A549 (cell line): ENCODE measurements at regions not wholly inside any gene's neighbourhood (a gene's known extent, or its start where the extent isn't known, plus 50 kb on each side); places are given as distances from the start of the nearest gene placed in this dataset.

ENCODE experiments used
- ATAC-seq, 2 experiments: fragments of 200-7000 bp in 1 of 2; fragments of >200 bp in 1 of 2; cut with Nextera tagmentation in 1 of 2; cut with Tn5 transposase in 1 of 2; 3 replicates each; pipeline versions ENCODE4 v1.8.0 to v1.9.1; 2018 to 2020; ENCODE audit warnings: mild to moderate bottlenecking in 1 of 2, moderate library complexity in 1 of 2
- CTCF ChIA-PET: fragments of 300-600 bp; sonication (Branson Sonifier 250); formaldehyde crosslinking; extraction: SDS; loops from one replicate; lab custom pipeline; 2021; ENCODE audit warnings: antibody characterized with exemption, inconsistent platforms; lab: Yijun Ruan, JAX
- POLR2A ChIA-PET: fragments of 350-600 bp; formaldehyde crosslinking; extraction: SDS; loops from one replicate; lab custom pipeline; 2021; ENCODE audit warnings: antibody characterized with exemption, inconsistent platforms; lab: Yijun Ruan, JAX
- DNase-seq, 2 experiments: peaks; one replicate each; pipeline versions ENCODE4 v3.0.0 to v3.0.0-alpha.2; 2011 to 2016; ENCODE audit warnings: low read depth in 1 of 2, low spot score in 1 of 2
- FAIRE-seq: peaks from 2 replicates; lab custom pipeline; 2011; peaks lifted over from hg19 to GRCh38; lab: Jason Lieb, UNC
- H3K27ac ChIP-seq, 2 experiments: fragments of >200 bp; sonication (Bioruptor Twin); formaldehyde crosslinking; 3 replicates each; pipeline ENCODE4 v1.5.1; 2016 to 2017
- H3K4me1 ChIP-seq: fragments of >200 bp; sonication (Bioruptor Twin); formaldehyde crosslinking; 3 replicates; pipeline ENCODE4 v1.6.1; 2016
- H3K4me2 ChIP-seq: fragments of >200 bp; sonication (Bioruptor Twin); formaldehyde crosslinking; 3 replicates; pipeline ENCODE4 v1.6.1; 2016
- H3K4me3 ChIP-seq: fragments of >200 bp; sonication (Bioruptor Twin); formaldehyde crosslinking; 3 replicates; pipeline ENCODE4 v1.5.1; 2016
- H3K9me3 ChIP-seq: fragments of >200 bp; sonication (Bioruptor Twin); formaldehyde crosslinking; 3 replicates; pipeline ENCODE4 v1.6.1; 2016
- CBX2 ChIP-seq: fragments of 200-600 bp; sonication (generic); IDR thresholded peaks from 2 replicates; pipeline ENCODE4 v1.6.1; 2016; ENCODE audit warnings: low read depth, mild to moderate bottlenecking, borderline replicate concordance
- CEBPB ChIP-seq, 2 experiments: fragments of >200 bp in 1 of 2; sonication (Bioruptor Twin) in 1 of 2; formaldehyde crosslinking in 1 of 2; IDR thresholded peaks; 2 replicates each; pipeline ENCODE4 v1.6.1; 2012 to 2016
- CHD2 ChIP-seq: fragments of 150-350 bp; IDR thresholded peaks from 2 replicates; pipeline ENCODE4 v1.6.1; 2014; ENCODE audit warnings: low read length; ENCODE audit not compliant: partially characterized antibody
- CHD4 ChIP-seq: fragments of 200-600 bp; sonication (generic); IDR thresholded peaks from 2 replicates; pipeline ENCODE4 v1.6.1; 2016; ENCODE audit warnings: antibody characterized with exemption, mild to moderate bottlenecking, borderline replicate concordance
- FOXS1 ChIP-seq: fragments of 250-450 bp; sonication (Bioruptor Pico); IDR thresholded peaks from 2 replicates; pipeline ENCODE4 v1.5.0; 2020; ENCODE audit warnings: mild to moderate bottlenecking, moderate library complexity
- HDAC2 ChIP-seq: fragments of 200-600 bp; sonication (generic); IDR thresholded peaks from 2 replicates; pipeline ENCODE4 v1.6.1; 2016
- HOXA7 ChIP-seq: fragments of 250-450 bp; sonication (Bioruptor Pico); IDR thresholded peaks from 2 replicates; pipeline ENCODE4 v1.5.0; 2020; ENCODE audit warnings: mild to moderate bottlenecking, moderate library complexity
- HOXB13 ChIP-seq: fragments of 250-450 bp; sonication (Bioruptor Pico); IDR thresholded peaks from 2 replicates; pipeline ENCODE4 v1.5.0; 2020; ENCODE audit warnings: low read depth, mild to moderate bottlenecking, moderate library complexity
- HOXB5 ChIP-seq: fragments of 250-450 bp; sonication (Bioruptor Pico); IDR thresholded peaks from 2 replicates; pipeline ENCODE4 v1.5.0; 2020; ENCODE audit warnings: mild to moderate bottlenecking, moderate library complexity
- JUNB ChIP-seq: fragments of >200 bp; sonication (Bioruptor Twin); formaldehyde crosslinking; IDR thresholded peaks from 2 replicates; pipeline ENCODE4 v1.6.1; 2016
- KDM1A ChIP-seq: fragments of 200-600 bp; sonication (generic); IDR thresholded peaks from 2 replicates; pipeline ENCODE4 v1.6.1; 2016; ENCODE audit warnings: low read depth, mild to moderate bottlenecking
- KDM5A ChIP-seq: fragments of 200-600 bp; sonication (generic); IDR thresholded peaks from 2 replicates; pipeline ENCODE4 v1.6.1; 2016; ENCODE audit warnings: antibody characterized with exemption, mild to moderate bottlenecking
- MAFK ChIP-seq: fragments of 450-650 bp; IDR thresholded peaks from 2 replicates; pipeline ENCODE4 v1.6.1; 2014; ENCODE audit not compliant: partially characterized antibody
- NPAS2 ChIP-seq: fragments of 250-450 bp; sonication (Bioruptor Pico); IDR thresholded peaks from 2 replicates; pipeline ENCODE4 v1.8.0; 2022; ENCODE audit warnings: mild to moderate bottlenecking, moderate library complexity, borderline replicate concordance
- RAD21 ChIP-seq, 2 experiments: fragments of >200 bp in 1 of 2; sonication (Bioruptor Twin) in 1 of 2; formaldehyde crosslinking in 1 of 2; IDR thresholded peaks in 1 of 2; conservative IDR thresholded peaks in 1 of 2; 2 replicates in 1 of 2; 3 replicates in 1 of 2; pipeline ENCODE4 v1.6.1; 2012 to 2018; ENCODE audit warnings: inconsistent platforms in 1 of 2
- SMC3 ChIP-seq: fragments of >200 bp; sonication (Bioruptor Twin); formaldehyde crosslinking; IDR thresholded peaks from 3 replicates; pipeline ENCODE4 v1.6.1; 2018; ENCODE audit warnings: inconsistent platforms
- TP53 ChIP-seq: fragments of 250-450 bp; sonication (Bioruptor Pico); IDR thresholded peaks from 2 replicates; pipeline ENCODE4 v1.5.0; 2021; ENCODE audit warnings: mild to moderate bottlenecking, moderate library complexity
- WGBS: methylation state at CpG from one replicate; pipeline ENCODE4 v1.1.6; 2017; ENCODE audit errors: missing lambda C conversion rate; 5-methylcytosine and 5-hydroxymethylcytosine counted together
- TF ChIP-seq, protein P1 (sequence below): IDR thresholded peaks from 2 replicates; pipeline ENCODE4 v1.6.1; 2012; ENCODE audit warnings: low read depth, borderline replicate concordance
- TF ChIP-seq, protein P2 (sequence below): fragments of >200 bp; sonication (Bioruptor Twin); formaldehyde crosslinking; IDR thresholded peaks from 3 replicates; pipeline ENCODE4 v1.6.1; 2016
- TF ChIP-seq, protein P3 (sequence below): fragments of >200 bp; sonication (Bioruptor Twin); formaldehyde crosslinking; IDR thresholded peaks from 3 replicates; pipeline ENCODE4 v1.5.1; 2016
- TF ChIP-seq, protein P4 (sequence below): fragments of 200-600 bp; sonication (generic); IDR thresholded peaks from 2 replicates; pipeline ENCODE4 v1.6.1; 2016; ENCODE audit warnings: antibody characterized with exemption, mild to moderate bottlenecking, moderate library complexity
- TF ChIP-seq, protein P5 (sequence below): IDR thresholded peaks from 2 replicates; pipeline ENCODE4 v1.6.1; 2012
- TF ChIP-seq, protein P6 (sequence below): fragments of 150-350 bp; IDR thresholded peaks from 2 replicates; pipeline ENCODE4 v1.6.1; 2014; ENCODE audit warnings: low read depth, mild to moderate bottlenecking, low read length

DNA sequence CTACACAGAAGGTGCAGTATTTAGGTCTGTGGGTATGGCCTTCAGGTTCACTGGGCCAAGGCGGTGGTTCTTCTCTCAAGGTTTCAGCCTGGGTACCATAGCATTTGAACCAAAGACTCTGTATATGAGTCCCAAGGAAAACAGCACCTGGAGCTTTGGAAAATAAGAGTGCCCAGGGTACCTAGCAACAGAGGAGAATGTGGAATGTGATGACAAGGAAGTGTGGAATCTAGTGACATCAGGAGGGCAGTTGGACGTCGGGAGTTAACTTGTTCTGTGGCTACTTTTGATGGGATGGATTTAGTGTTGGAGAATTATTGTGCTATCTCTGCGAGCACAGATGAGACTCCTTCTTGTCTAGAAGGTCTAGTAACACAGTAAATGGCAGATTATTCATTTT lies 201.2 kb downstream of the NOL4 start:
- no peak for DNase-seq
- POLR2A ChIA-PET = no interaction called here
- TF ChIP-seq JUNB (no peak), NPAS2 (CRISPR knock-in tag) (no peak)
- TF ChIP-seq, protein P1, sequence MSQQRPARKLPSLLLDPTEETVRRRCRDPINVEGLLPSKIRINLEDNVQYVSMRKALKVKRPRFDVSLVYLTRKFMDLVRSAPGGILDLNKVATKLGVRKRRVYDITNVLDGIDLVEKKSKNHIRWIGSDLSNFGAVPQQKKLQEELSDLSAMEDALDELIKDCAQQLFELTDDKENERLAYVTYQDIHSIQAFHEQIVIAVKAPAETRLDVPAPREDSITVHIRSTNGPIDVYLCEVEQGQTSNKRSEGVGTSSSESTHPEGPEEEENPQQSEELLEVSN = no peak
- TF ChIP-seq, protein P2, sequence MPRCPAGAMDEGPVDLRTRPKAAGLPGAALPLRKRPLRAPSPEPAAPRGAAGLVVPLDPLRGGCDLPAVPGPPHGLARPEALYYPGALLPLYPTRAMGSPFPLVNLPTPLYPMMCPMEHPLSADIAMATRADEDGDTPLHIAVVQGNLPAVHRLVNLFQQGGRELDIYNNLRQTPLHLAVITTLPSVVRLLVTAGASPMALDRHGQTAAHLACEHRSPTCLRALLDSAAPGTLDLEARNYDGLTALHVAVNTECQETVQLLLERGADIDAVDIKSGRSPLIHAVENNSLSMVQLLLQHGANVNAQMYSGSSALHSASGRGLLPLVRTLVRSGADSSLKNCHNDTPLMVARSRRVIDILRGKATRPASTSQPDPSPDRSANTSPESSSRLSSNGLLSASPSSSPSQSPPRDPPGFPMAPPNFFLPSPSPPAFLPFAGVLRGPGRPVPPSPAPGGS = no peak
- TF ChIP-seq, all 56 proteins: peak for 0
- H3K4me1 ChIP-seq = no peaks in the 10 kb centered on the region
- FAIRE-seq (no peak), ATAC-seq (no peak)
- CTCF ChIA-PET = no interaction called here
- H3K27ac ChIP-seq = no peak overlapping the region
- WGBS = 0% methylated on average over 4 of the region's 4 CpGs
- no peaks in the 10 kb centered on the region for H3K9me3 ChIP-seq
- no peak overlapping the region for H3K4me3 ChIP-seq
- H3K4me2 ChIP-seq = no peak overlapping the region

DNA sequence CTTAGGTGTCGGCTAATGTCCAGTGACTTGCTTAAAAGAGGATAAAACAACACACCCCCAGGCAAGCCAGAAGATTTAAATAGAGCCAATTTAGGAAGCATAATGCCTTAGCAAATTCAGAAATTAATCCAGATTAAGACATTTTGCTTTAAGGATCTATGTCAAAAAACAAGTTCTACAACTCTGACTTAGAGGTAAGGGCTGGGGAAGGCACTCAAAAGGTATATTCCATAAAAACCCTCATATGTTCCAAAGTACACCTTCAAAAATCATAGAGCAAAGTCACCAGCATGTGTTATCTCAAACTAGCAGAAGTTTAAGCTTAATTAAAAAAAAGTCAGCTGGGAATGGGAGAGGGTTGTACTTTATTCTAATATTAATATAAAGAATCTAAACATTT lies 206.4 kb downstream of the NOL4 start:
- no peak for FAIRE-seq
- WGBS = 0% methylated on average over 1 of the region's 1 CpG
- TF ChIP-seq, protein P3, sequence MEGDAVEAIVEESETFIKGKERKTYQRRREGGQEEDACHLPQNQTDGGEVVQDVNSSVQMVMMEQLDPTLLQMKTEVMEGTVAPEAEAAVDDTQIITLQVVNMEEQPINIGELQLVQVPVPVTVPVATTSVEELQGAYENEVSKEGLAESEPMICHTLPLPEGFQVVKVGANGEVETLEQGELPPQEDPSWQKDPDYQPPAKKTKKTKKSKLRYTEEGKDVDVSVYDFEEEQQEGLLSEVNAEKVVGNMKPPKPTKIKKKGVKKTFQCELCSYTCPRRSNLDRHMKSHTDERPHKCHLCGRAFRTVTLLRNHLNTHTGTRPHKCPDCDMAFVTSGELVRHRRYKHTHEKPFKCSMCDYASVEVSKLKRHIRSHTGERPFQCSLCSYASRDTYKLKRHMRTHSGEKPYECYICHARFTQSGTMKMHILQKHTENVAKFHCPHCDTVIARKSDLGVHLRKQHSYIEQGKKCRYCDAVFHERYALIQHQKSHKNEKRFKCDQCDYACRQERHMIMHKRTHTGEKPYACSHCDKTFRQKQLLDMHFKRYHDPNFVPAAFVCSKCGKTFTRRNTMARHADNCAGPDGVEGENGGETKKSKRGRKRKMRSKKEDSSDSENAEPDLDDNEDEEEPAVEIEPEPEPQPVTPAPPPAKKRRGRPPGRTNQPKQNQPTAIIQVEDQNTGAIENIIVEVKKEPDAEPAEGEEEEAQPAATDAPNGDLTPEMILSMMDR = no peak
- TF ChIP-seq RAD21 (conservative IDR thresholded peaks at IDR 0.05 in 1 of 2, IDR thresholded peaks at IDR 0.05 in 1 of 2) (no peak), HOXA7 (CRISPR knock-in tag) (no peak), KDM1A (no peak), FOXS1 (no peak), CHD2 (no peak)
- TF ChIP-seq, protein P1 = no peak
- CTCF ChIA-PET = no interaction called here
- POLR2A ChIA-PET = no interaction called here
- Histone ChIP-seq H3K4me2 (no peak overlapping the region), H3K9me3 (no peaks in the 10 kb centered on the region), H3K4me3 (no peak overlapping the region), H3K4me1 (no peaks in the 10 kb centered on the region), H3K27ac (no peak overlapping the region)
- no peak for DNase-seq
- no peak for ATAC-seq

DNA sequence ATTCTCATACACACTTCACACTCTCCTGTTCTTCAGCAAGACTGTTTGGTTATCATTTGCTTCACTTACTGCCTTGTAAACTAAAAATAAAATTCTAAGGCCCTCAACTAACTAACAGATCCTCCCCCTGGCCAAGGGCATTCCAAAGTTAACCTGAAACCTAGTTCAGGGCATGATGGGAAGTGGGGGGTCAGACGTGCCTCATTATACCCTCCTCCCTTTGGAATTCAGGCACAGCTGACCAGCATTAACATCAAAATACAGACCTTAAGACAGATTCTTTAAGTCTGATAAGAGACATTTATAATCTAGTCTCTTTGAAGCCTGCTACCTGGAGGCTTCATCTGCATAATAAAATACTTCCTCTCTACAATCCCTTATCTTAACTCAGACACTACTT lies 221.0 kb downstream of the NOL4 start:
- Histone ChIP-seq H3K4me1 (no peaks in the 10 kb centered on the region), H3K4me3 (no peak overlapping the region), H3K4me2 (no peak overlapping the region), H3K27ac (no peak overlapping the region), H3K9me3 (no peaks in the 10 kb centered on the region)
- DNase-seq (no peak), ATAC-seq (no peak), FAIRE-seq (no peak)
- CTCF ChIA-PET = no interaction called here
- 0% methylated on average over 1 of the region's 1 CpG for WGBS
- POLR2A ChIA-PET = no interaction called here
- TF ChIP-seq KDM5A = no peak
- no peak for TF ChIP-seq HDAC2
- TF ChIP-seq CBX2 = no peak
- TF ChIP-seq, protein P4, sequence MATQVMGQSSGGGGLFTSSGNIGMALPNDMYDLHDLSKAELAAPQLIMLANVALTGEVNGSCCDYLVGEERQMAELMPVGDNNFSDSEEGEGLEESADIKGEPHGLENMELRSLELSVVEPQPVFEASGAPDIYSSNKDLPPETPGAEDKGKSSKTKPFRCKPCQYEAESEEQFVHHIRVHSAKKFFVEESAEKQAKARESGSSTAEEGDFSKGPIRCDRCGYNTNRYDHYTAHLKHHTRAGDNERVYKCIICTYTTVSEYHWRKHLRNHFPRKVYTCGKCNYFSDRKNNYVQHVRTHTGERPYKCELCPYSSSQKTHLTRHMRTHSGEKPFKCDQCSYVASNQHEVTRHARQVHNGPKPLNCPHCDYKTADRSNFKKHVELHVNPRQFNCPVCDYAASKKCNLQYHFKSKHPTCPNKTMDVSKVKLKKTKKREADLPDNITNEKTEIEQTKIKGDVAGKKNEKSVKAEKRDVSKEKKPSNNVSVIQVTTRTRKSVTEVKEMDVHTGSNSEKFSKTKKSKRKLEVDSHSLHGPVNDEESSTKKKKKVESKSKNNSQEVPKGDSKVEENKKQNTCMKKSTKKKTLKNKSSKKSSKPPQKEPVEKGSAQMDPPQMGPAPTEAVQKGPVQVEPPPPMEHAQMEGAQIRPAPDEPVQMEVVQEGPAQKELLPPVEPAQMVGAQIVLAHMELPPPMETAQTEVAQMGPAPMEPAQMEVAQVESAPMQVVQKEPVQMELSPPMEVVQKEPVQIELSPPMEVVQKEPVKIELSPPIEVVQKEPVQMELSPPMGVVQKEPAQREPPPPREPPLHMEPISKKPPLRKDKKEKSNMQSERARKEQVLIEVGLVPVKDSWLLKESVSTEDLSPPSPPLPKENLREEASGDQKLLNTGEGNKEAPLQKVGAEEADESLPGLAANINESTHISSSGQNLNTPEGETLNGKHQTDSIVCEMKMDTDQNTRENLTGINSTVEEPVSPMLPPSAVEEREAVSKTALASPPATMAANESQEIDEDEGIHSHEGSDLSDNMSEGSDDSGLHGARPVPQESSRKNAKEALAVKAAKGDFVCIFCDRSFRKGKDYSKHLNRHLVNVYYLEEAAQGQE = no peak
- TF ChIP-seq SMC3 = no peak
- no peak for TF ChIP-seq CHD4
- TF ChIP-seq, protein P5, sequence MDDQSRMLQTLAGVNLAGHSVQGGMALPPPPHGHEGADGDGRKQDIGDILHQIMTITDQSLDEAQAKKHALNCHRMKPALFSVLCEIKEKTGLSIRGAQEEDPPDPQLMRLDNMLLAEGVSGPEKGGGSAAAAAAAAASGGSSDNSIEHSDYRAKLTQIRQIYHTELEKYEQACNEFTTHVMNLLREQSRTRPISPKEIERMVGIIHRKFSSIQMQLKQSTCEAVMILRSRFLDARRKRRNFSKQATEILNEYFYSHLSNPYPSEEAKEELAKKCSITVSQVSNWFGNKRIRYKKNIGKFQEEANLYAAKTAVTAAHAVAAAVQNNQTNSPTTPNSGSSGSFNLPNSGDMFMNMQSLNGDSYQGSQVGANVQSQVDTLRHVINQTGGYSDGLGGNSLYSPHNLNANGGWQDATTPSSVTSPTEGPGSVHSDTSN = no peak
- TF ChIP-seq HOXB5 (CRISPR knock-in tag) = no peak
- TF ChIP-seq KDM1A = no peak
- no peak for TF ChIP-seq CEBPB (IDR thresholded peaks at IDR 0.05)
- TF ChIP-seq HOXB13 (CRISPR knock-in tag) = no peak
- TF ChIP-seq TP53 = no peak
- TF ChIP-seq, protein P6, sequence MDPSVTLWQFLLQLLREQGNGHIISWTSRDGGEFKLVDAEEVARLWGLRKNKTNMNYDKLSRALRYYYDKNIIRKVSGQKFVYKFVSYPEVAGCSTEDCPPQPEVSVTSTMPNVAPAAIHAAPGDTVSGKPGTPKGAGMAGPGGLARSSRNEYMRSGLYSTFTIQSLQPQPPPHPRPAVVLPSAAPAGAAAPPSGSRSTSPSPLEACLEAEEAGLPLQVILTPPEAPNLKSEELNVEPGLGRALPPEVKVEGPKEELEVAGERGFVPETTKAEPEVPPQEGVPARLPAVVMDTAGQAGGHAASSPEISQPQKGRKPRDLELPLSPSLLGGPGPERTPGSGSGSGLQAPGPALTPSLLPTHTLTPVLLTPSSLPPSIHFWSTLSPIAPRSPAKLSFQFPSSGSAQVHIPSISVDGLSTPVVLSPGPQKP = no peak
- no peak for TF ChIP-seq MAFK
- TF ChIP-seq NPAS2 (CRISPR knock-in tag) = no peak
